Fibroblast of skin of scalp (primary cell): ENCODE measurements at regions not wholly inside any gene's neighbourhood (a gene's known extent, or its start where the extent isn't known, plus 50 kb on each side); places are given as distances from the start of the nearest gene placed in this dataset.
"Not testable (repeated sequence)": the region's sequence is repeated elsewhere in the genome, so short reads cannot be mapped to it uniquely, and the experiment has no call there.

Source experiments
- DNase-seq: peaks from one replicate; pipeline ENCODE4 v3.0.0-alpha.2; 2013

DNA sequence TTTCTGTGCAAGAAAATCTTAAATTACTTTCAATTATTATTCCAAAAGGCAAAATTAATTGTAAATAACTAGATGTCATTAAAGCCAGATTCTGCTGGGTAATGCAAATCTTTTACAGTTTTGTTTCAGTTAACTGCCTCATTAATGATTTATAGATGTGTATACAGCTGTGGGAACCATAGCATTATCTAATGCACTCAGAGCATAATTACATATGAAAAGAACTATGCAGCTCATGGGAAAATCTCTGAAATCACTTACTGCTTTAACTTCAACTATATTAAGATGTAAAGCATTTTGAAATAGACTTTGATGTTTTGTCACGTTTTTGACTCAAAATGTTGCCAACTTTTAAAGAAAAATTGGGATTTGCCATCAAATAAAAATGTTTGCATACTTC, 630.3 kb upstream of the KLHL4 start:
- no peak for DNase-seq

DNA sequence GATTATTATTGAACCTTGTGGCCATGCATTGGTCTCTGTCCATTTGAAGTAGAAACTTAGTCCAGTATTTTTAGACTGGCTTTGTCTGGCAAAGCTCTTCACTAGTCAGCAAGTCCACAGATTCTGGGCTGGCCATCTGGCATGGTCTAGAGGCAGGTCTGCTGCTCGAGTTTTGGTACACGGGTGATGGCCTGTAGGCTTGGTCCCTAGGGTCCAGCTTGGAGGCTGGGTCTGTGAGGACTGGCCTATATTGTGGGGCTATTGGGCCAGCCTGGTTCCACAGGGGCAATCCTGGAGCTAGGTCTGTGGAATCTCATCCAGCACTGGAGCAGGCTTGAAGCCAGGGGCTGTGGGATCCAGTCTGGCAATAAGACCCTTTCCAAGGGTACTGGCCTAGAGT, 607.6 kb upstream of the KLHL4 start:
- no peak for DNase-seq

DNA sequence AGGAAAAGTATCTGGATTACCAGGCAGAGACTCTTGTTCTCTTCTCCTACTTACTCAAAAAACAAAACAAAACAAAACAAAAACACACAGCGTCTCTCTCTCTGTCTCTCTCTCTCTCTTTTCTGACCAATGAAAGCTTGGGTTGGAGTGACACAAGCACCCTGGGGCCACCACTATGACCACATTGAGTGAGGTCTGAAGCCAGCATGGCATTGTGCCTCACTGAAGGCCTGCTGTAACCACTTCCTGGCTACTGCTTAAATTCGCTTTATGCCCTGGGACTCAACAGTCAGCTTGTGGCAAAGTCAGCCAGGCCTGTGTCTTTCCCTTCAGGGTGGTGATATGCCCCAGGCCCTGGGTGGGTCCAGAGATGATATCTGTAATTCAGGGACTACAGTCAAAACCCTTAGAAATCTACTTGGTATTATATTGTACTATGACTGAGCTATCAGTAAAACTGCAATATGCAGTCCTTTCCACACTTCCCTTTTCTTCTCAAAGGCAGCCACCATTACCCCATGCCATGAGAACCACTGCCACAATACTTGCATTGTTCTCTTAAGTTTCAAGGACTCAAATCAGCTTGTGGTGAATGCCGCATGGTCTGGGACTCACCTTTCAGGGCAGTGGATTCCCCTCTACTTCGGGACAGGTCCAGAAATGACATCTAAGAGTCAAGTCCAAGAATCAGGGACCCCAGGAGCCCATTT, 606.8 kb upstream of the KLHL4 start:
- no peak for DNase-seq

GRCh38 chrX:86914569-86914968, 603.0 kb upstream of the KLHL4 start:
- no peak for DNase-seq

DNA sequence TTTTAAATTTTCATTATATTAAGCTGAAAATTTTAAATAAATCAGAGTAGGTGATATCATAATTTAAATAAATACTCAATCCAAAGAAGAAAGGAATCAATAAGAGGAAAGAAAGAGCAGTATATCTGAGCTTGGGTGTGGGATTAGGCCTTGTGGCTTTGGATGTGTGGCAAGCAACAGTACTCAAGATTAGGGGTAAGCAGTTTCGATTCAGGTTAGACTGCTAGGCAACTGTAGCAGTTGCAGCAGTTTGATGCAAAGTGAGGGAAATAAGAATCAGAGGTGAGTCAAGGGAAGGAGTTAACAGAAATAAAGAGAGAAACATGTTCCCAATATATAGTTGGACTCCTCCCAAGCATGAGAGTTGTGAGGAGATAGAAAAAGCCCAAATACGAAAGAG, 599.6 kb upstream of the KLHL4 start:
- DNase-seq: no peak

- DNase-seq: no peak
Measured at GRCh38 chrX:86930419-86930818, 587.2 kb upstream of the KLHL4 start.

GRCh38 chrX:86935988-86936387, 581.6 kb upstream of the KLHL4 start:
- no peak for DNase-seq

GRCh38 chrX:86946569-86946968, 571.0 kb upstream of the KLHL4 start:
- DNase-seq: peak; percentile 18

GRCh38 chrX:86964321-86964720, 553.3 kb upstream of the KLHL4 start:
- no peak for DNase-seq

DNA sequence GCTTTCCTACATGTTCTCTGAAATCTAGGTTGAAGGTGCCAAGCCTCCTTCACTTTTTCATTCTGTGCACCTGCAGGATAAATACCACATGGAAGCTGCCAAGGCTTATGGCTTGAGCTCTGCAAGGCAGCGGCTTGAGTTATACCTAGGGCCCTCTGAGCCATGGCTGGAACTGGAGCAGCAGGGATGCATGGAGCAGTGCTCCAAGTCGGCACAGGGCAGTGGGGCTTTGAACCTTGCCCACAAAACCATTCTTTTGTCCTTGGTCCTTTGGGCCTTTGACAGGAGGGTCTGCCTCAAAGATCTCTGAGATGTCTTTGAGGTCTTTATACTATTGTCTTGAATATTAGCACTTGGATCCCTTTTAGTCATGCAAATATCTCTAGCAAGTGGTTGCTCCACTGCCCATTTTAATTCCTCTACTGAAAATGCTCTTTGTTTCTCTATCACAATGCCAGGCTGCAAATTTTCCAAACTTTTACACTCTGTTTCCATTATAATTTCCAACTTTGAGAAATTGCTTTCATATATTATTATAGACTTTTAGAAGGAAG, 536.2 kb upstream of the KLHL4 start:
- no peak for DNase-seq

GRCh38 chrX:86987351-86987750, 530.3 kb upstream of the KLHL4 start:
- DNase-seq: not testable (repeated sequence)

DNA sequence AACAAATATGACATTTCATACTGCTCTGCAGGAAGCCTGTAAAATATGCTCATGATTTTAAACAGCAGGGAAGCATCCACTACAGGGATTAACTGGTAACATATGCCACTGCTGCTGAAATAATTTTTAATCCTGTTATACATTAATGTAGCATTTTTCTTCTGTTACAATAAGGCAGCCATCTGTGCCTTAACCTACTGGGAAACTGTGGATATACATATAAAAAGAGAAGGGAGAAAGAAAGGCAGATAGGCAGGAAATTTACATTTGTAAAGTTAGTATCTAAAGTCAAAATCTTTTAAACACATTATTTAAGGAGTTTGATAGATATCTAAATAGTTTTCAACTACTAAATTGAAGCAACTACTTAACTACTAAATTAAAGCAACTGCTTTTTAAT, 514.6 kb upstream of the KLHL4 start:
- peak; percentile 0 for DNase-seq

GRCh38 chrX:87005183-87005582, 512.4 kb upstream of the KLHL4 start:
- DNase-seq: no peak

- no peak for DNase-seq
Measured at GRCh38 chrX:87005885-87006284, 511.7 kb upstream of the KLHL4 start.

DNA sequence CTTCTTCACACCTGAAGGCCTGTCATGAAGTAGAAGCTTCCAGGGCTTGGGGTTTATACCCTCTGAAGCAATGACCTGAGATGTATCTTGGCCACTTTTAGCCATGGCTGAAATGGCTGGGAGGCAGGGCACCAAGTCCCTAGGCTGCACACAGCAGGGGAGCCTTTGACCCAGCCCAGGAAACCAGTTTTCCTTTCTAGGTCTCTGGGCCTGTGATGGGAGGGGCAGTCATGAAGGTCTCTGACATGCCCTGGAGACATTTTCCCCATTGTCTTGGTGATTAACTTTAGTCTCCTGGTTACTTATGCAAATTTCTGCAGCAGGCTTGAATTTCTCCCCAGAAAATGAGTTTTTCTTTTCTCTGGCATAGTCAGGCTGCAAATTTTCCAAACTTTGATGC, 511.0 kb upstream of the KLHL4 start:
- no peak for DNase-seq

- no peak for DNase-seq
Measured at GRCh38 chrX:87017210-87017609, 500.4 kb upstream of the KLHL4 start.

DNA sequence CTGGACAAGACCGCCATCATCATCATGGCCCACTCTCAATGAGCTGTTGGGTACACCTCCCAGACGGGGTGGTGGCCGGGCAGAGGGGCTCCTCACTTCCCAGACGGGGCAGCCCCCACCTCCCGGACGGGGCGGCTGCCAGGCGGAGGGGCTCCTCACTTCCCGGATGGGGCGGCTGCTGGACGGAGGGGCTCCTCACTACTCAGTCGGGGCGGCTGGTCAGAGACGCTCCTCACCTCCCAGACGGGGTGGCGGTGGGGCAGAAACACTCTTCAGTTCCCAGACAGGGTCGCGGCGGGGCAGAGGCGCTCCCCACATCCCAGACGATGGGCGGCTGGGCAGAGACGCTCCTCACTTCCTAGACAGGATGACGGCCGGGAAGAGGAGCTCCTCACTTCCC, 484.5 kb upstream of the KLHL4 start:
- DNase-seq: not testable (repeated sequence)

DNA sequence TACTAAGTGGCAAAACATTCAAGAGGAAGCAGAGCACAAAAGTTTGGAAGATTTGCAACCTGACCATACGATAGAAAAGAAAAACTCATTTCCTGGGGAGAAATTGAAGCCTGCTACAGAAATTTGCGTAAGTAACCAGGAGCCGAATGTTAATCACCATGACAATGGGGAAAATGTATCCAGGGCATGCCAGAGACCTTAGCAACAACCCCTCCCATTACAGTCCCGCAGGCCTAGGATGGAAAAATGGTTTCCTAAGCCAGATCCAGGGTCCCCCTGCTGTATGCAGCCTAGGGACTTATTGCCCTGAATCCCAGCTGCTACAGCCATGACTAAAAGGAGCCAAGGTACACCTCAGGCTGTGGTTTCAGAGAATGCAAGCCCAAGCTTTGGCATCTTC, 472.2 kb upstream of the KLHL4 start:
- DNase-seq: no peak

- no peak for DNase-seq
Measured at GRCh38 chrX:87049567-87049966, 468.0 kb upstream of the KLHL4 start.

GRCh38 chrX:87063642-87064041, 454.0 kb upstream of the KLHL4 start:
- peak; percentile 0 for DNase-seq

DNA sequence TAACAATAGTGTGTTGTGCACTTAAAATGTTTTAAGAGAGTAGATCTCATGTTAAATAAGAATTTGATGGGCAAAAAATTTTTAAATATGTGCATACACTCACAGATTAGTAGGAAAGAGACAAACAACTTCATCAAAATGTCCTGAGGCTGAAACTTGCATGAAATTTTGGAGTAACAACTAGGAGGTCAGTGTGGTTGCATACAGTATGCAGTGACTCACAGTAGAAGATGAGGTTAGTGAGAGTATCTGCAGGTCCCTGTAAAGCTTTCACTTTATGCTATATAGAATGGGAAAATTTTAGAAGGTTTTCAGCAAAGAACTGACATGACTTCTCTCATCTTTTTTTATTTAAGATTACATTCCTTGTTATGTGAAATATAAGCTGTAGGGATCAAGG, 453.1 kb upstream of the KLHL4 start:
- peak; percentile 0 for DNase-seq

GRCh38 chrX:87067795-87068369, 449.7 kb upstream of the KLHL4 start:
- DNase-seq: no peak

DNA sequence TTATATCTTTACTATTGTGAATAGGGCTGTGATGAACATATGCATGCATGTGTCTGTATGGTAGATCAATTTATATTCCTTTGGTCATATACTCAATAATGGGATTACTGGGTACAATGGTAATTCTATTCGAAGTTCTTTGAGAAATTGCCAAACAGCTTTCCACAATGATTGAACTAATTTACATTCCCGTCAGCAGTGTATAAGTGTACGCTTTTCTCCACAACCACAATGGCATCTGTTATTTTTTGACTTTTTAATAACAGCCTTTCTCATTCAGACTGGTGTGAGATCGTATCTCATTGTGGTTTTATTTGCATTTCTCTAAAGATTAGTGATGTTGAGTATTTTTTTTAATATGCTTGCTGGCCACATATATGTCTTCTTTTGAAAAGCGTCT, 439.4 kb upstream of the KLHL4 start:
- DNase-seq: no peak

DNA sequence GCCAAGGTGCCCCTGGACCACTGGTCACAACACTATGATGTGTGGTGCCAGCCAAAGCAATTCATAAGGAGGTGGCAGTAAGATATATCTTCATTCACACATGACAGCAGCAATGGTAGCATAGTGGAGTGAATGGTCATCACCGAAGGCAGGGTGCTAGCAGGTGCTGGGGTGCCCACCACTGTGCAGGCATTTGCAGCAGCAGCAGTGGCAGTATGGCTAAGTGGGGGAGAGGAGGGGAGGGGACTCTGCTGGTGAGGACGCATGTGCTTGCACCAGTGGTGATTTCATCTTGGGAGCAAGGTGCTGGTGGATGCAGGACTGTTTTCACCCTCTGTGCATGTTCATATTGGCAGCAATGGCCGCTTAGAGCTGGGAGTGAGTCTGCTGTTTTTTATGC, 419.1 kb upstream of the KLHL4 start:
- no peak for DNase-seq

DNA sequence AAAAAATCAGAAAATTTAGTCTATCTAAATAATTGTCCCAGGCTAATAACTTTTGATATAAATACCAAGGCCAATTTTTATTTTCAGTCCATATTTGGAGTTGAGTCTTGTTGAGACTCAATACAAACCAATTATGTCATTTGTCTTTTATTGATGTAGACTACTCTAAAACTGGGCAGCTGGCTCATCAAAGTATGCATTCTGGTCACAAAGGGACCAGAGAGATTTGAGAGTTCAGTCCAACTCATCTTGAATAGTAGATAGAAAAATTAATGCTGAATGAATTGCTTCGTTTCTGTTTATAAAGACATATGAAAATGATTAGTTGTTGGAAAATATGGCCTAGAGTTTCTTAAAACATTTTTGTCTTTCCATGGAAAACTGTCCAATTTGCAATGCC, 412.5 kb upstream of the KLHL4 start:
- no peak for DNase-seq
